Keratinocyte (primary cell): ENCODE measurements at regions not wholly inside any gene's neighbourhood (a gene's known extent, or its start where the extent isn't known, plus 50 kb on each side); places are given as distances from the start of the nearest gene placed in this dataset.

Experiments used
- DNase-seq: peaks from one replicate; pipeline ENCODE4 v3.0.0-alpha.2; 2011; ENCODE audit warnings: low read depth, missing footprints, low spot score
- FAIRE-seq: peaks from 2 replicates; lab custom pipeline; 2011; peaks lifted over from hg19 to GRCh38; lab: Jason Lieb, UNC
- H2AFZ ChIP-seq: 2 replicates; pipeline ENCODE4 v1.6.0; 2012; ENCODE audit warnings: low read length, control low read depth, inconsistent platforms; ENCODE audit not compliant: control insufficient read depth
- H3K27ac ChIP-seq: 2 replicates; pipeline ENCODE4 v1.5.1; 2011; ENCODE audit warnings: low read length; ENCODE audit not compliant: control insufficient read depth, insufficient read depth
- H3K27me3 ChIP-seq: 3 replicates; pipeline ENCODE4 v1.6.0; 2011; ENCODE audit warnings: low read length; ENCODE audit not compliant: control insufficient read depth, insufficient read depth; ENCODE audit errors: extremely low read depth
- H3K36me3 ChIP-seq, 2 experiments: 2 replicates in 1 of 2; 3 replicates in 1 of 2; pipeline ENCODE4 v1.5.1; 2011; ENCODE audit warnings: low read length in 2 of 2, mild to moderate bottlenecking in 1 of 2; ENCODE audit not compliant: control insufficient read depth in 2 of 2, insufficient read depth in 2 of 2; ENCODE audit errors: extremely low read depth in 1 of 2
- H3K4me1 ChIP-seq: 3 replicates; pipeline ENCODE4 v1.5.1; 2011; ENCODE audit warnings: low read length; ENCODE audit not compliant: control insufficient read depth, insufficient read depth; ENCODE audit errors: extremely low read depth
- H3K4me2 ChIP-seq: 3 replicates; pipeline ENCODE4 v1.6.0; 2011; ENCODE audit warnings: low read depth, low read length; ENCODE audit not compliant: control insufficient read depth, insufficient read depth; ENCODE audit errors: extremely low read depth
- H3K4me3 ChIP-seq, 3 experiments: fragments of 200-600 bp in 1 of 3; sonication (generic) in 1 of 3; 2 replicates in 2 of 3; 3 replicates in 1 of 3; pipeline ENCODE4 v1.5.1; 2011 to 2016; ENCODE audit warnings: low read length in 3 of 3, mild to moderate bottlenecking in 3 of 3, control low read depth in 2 of 3, inconsistent platforms in 1 of 3, low read depth in 1 of 3, mixed read lengths in 1 of 3, mixed run types in 1 of 3, moderate library complexity in 1 of 3; ENCODE audit not compliant: control insufficient read depth in 2 of 3, insufficient read depth in 2 of 3; ENCODE audit errors: extremely low read depth in 1 of 3
- H3K79me2 ChIP-seq: 2 replicates; pipeline ENCODE4 v1.6.0; 2012; ENCODE audit warnings: low read length; ENCODE audit not compliant: control insufficient read depth, insufficient read depth
- H3K9ac ChIP-seq: 3 replicates; pipeline ENCODE4 v1.6.0; 2011; ENCODE audit warnings: low read length; ENCODE audit not compliant: control insufficient read depth, insufficient read depth; ENCODE audit errors: extremely low read depth
- H3K9me1 ChIP-seq: 3 replicates; pipeline ENCODE4 v1.6.0; 2011; ENCODE audit warnings: low read length; ENCODE audit not compliant: control insufficient read depth, insufficient read depth; ENCODE audit errors: extremely low read depth
- H3K9me3 ChIP-seq: 2 replicates; pipeline ENCODE4 v1.5.1; 2012; ENCODE audit warnings: low read depth, low read length; ENCODE audit not compliant: control insufficient read depth
- H4K20me1 ChIP-seq: 3 replicates; pipeline ENCODE4 v1.6.0; 2011; ENCODE audit warnings: low read length; ENCODE audit not compliant: control insufficient read depth, insufficient read depth; ENCODE audit errors: extremely low read depth
- EZH2 ChIP-seq: IDR thresholded peaks from one replicate; pipeline ENCODE4 v1.6.1; 2012; ENCODE audit warnings: inconsistent platforms, mild to moderate bottlenecking, low read length, moderate library complexity
- dilution Hi-C: fragments of 300-500 bp; cut with MboI; formaldehyde crosslinking; loops from one replicate; pipeline ENCODE4 v1.7.0; 2020; ENCODE audit warnings: low sequenced_read_pairs; ENCODE audit not compliant: extremely low pct_ligation_motif_present
- TF ChIP-seq, protein P1 (sequence below), 3 experiments: IDR thresholded peaks in 1 of 3; conservative IDR thresholded peaks in 1 of 3; optimal IDR thresholded peaks in 1 of 3; 2 replicates in 2 of 3; 3 replicates in 1 of 3; pipeline versions ENCODE3 to v1.5.1; 2011; ENCODE audit warnings: low read length in 3 of 3, mild to moderate bottlenecking in 3 of 3, moderate library complexity in 2 of 3, control low read depth in 1 of 3, inconsistent platforms in 1 of 3; ENCODE audit not compliant: insufficient read depth in 2 of 3; ENCODE audit errors: extremely low read depth in 1 of 3

DNA sequence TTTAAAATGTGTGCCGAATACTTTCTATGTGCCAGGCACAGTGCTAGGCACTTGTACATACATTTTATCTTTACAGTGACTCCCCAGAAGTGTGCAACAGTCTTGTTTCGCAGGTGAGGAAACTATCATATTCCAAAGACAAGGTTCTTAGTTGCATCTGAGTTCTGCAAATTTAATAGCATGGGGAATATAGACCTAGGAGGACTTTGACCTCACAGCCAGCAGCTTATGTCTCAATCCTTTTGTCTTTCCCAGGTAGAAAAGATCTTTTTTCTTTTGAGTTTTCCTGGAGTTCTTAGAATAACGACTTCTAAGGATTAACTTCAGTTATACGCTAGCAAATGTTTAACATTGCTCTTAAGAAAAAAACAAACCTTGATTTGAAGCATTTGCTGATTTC is 482.8 kb upstream of the ZMIZ1 start:
- no peak overlapping the region for H3K4me2 ChIP-seq
- H3K4me3 ChIP-seq: no peak overlapping the region
- H3K36me3 ChIP-seq: no peaks in the 10 kb centered on the region
- no peak overlapping the region for H3K27ac ChIP-seq
- H3K4me1 ChIP-seq: no peaks in the 10 kb centered on the region
- H3K9me3 ChIP-seq: no peaks in the 10 kb centered on the region
- FAIRE-seq (no peak), DNase-seq (no peak)
- H3K79me2 ChIP-seq: no peaks in the 10 kb centered on the region
- H3K27me3 ChIP-seq: peaks cover 5% of the 10 kb centered on the region
- dilution Hi-C loops: no loop called here
- no peaks in the 10 kb centered on the region for H4K20me1 ChIP-seq
- H3K9me1 ChIP-seq: no peaks in the 10 kb centered on the region
- TF ChIP-seq EZH2: no peak
- TF ChIP-seq, protein P1, sequence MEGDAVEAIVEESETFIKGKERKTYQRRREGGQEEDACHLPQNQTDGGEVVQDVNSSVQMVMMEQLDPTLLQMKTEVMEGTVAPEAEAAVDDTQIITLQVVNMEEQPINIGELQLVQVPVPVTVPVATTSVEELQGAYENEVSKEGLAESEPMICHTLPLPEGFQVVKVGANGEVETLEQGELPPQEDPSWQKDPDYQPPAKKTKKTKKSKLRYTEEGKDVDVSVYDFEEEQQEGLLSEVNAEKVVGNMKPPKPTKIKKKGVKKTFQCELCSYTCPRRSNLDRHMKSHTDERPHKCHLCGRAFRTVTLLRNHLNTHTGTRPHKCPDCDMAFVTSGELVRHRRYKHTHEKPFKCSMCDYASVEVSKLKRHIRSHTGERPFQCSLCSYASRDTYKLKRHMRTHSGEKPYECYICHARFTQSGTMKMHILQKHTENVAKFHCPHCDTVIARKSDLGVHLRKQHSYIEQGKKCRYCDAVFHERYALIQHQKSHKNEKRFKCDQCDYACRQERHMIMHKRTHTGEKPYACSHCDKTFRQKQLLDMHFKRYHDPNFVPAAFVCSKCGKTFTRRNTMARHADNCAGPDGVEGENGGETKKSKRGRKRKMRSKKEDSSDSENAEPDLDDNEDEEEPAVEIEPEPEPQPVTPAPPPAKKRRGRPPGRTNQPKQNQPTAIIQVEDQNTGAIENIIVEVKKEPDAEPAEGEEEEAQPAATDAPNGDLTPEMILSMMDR (optimal IDR thresholded peaks at IDR 0.05 in 1 of 3, IDR thresholded peaks at IDR 0.05 in 1 of 3, conservative IDR thresholded peaks at IDR 0.05 in 1 of 3; ENCODE audit: extremely low read depth in 1 of 3, insufficient read depth in 2 of 3, low read length in 3 of 3): no peak
- no peak overlapping the region for H2AFZ ChIP-seq
- no peak overlapping the region for H3K9ac ChIP-seq

DNA sequence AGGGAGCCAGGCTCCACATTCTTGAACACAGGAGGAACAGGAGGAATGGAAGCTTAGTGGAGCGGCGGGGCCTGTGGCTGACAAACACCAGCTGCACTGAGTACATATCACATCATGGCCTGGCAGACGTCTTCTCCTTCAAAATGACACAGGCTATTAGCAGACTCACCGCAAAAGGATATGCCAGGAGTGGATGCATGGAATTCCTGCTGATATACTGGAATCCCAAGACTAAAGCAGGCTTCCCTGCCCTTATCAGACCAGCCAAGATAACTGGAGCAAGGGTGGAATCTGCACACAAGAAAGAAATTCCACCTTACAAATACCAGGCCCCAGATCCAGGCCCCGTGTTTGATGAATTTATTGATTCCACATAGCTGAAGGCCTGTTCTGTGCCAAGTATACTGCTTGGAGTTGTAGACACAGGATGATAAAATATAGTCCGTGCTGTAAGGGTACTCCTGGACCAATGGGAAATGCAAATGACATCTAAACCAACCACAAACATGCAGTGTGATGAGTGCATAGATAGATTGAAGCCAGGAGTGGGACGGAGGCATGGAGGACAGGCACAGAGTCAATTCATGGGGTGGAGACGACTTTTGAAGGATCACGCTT is 480.5 kb upstream of the ZMIZ1 start:
- no peak overlapping the region for H2AFZ ChIP-seq

More for the DNA sequence above, 480.5 kb upstream of the ZMIZ1 start:
- H3K27me3 ChIP-seq: peaks cover 5% of the 10 kb centered on the region
- H3K9me1 ChIP-seq: no peaks in the 10 kb centered on the region
- H3K27ac ChIP-seq: no peak overlapping the region
- dilution Hi-C loops: no loop called here
- no peaks in the 10 kb centered on the region for H3K4me1 ChIP-seq
- no peak overlapping the region for H3K4me2 ChIP-seq
- no peak for DNase-seq
- no peaks in the 10 kb centered on the region for H3K36me3 ChIP-seq
- H3K4me3 ChIP-seq: no peak overlapping the region
- no peak overlapping the region for H3K9ac ChIP-seq
- no peaks in the 10 kb centered on the region for H3K9me3 ChIP-seq
- FAIRE-seq: no peak
- H4K20me1 ChIP-seq: no peaks in the 10 kb centered on the region
- no peak for TF ChIP-seq EZH2
- TF ChIP-seq, protein P1 (optimal IDR thresholded peaks at IDR 0.05 in 1 of 3, IDR thresholded peaks at IDR 0.05 in 1 of 3, conservative IDR thresholded peaks at IDR 0.05 in 1 of 3; ENCODE audit: extremely low read depth in 1 of 3, insufficient read depth in 2 of 3, low read length in 3 of 3): no peak
- no peaks in the 10 kb centered on the region for H3K79me2 ChIP-seq
